ENCODE measurements at regions not wholly inside any gene's neighbourhood (a gene's known extent, or its start where the extent isn't known, plus 50 kb on each side); places are given as distances from the start of the nearest gene placed in this dataset.

GRCh38 chr10:113487154-113487553 lies 65.7 kb upstream of the HABP2 start:
- no peak overlapping the region for H3K27ac Mint-ChIP-seq
- Histone ChIP-seq H2AFZ (no peak overlapping the region), H3K4me1 (ENCODE audit: insufficient read depth) (no peaks in the 10 kb centered on the region), H3F3A (replicated peaks; ENCODE audit: low read depth) (no peaks in the 10 kb centered on the region), H3K79me2 (replicated peaks; ENCODE audit: insufficient read depth) (no peaks in the 10 kb centered on the region), H3K36me3 (ENCODE audit: insufficient read depth) (no peaks in the 10 kb centered on the region), H3K9me2 (ENCODE audit: insufficient read depth) (0 out of 2 replicates have a peak, but pooled peaks cover 4% of the 10 kb centered on the region), H3K27ac (ENCODE audit: low read depth) (no peak overlapping the region), H3K27me3 (ENCODE audit: insufficient read depth) (no peaks in the 10 kb centered on the region), H3K4me2 (no peak overlapping the region), H4K20me1 (replicated peaks; ENCODE audit: insufficient read depth) (no peaks in the 10 kb centered on the region), H3K4me3 (no peak overlapping the region)
- no peaks in the 10 kb centered on the region for H3K36me3 Mint-ChIP-seq (ENCODE audit: low read depth)
- no peaks in the 10 kb centered on the region for H3K4me1 Mint-ChIP-seq
- H3K9me3 Mint-ChIP-seq, result peaks cover 5% of the 10 kb centered on the region; the same call in 1 of the 3 replicates
- TF ChIP-seq EZH2phosphoT487 (IDR thresholded peaks at IDR 0.05; ENCODE audit: unreplicated experiment) (no peak), STAT1 (IDR thresholded peaks at IDR 0.05; ENCODE audit: unreplicated experiment) (no peak), CTCF (conservative IDR thresholded peaks at IDR 0.05; ENCODE audit: low read depth in 2 of 2) (no peak), CREB1 (CRISPR knock-in tag; IDR thresholded peaks at IDR 0.05; ENCODE audit: low read depth) (no peak), EZH2 (IDR thresholded peaks at IDR 0.05; ENCODE audit: low read depth, unreplicated experiment) (no peak), NANOG (IDR thresholded peaks at IDR 0.05; ENCODE audit: borderline replicate concordance) (no peak), JUNB (IDR thresholded peaks at IDR 0.05; ENCODE audit: unreplicated experiment) (no peak), ZNF114 (CRISPR knock-in tag; IDR thresholded peaks at IDR 0.05) (no peak), ETS1 (IDR thresholded peaks at IDR 0.05) (no peak)
- no peak for ATAC-seq
- peaks cover 4% of the 10 kb centered on the region for H3K27me3 Mint-ChIP-seq (ENCODE audit: insufficient read depth, low read depth, poor library complexity)
- no peak for DNase-seq (ENCODE audit: low spot score)
- H3K4me3 Mint-ChIP-seq, result no peak overlapping the region

DNA sequence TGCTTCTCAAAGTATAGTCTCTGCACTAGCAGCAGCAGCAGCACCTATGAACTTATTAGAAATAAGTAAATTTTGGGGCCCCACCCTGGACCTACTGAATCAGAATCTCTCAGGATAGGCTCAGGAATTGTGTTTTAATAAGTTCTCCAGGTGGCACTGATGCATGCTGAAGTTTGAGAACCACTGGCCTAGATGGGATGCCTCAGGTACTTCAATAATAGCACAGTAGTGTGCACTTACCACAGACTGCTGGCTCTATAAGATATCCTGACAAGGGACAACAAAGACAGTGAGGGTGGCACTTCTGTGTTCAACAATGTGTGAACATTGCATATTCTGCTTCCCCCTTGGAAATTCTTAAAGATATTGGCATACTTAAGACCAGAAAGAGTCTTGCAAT lies 64.7 kb upstream of the HABP2 start:
- H3K27ac Mint-ChIP-seq, result no peak overlapping the region
- no peak for ATAC-seq
- H3K36me3 ChIP-seq (ENCODE audit: insufficient read depth), result no peaks in the 10 kb centered on the region
- no peak for TF ChIP-seq CREB1 (CRISPR knock-in tag; IDR thresholded peaks at IDR 0.05; ENCODE audit: low read depth)
- TF ChIP-seq EZH2phosphoT487 (IDR thresholded peaks at IDR 0.05; ENCODE audit: unreplicated experiment), result no peak
- TF ChIP-seq ZNF114 (CRISPR knock-in tag; IDR thresholded peaks at IDR 0.05), result no peak
- TF ChIP-seq EZH2 (IDR thresholded peaks at IDR 0.05; ENCODE audit: low read depth, unreplicated experiment), result no peak
- TF ChIP-seq ETS1 (IDR thresholded peaks at IDR 0.05), result no peak
- no peak for TF ChIP-seq ZNF462 (CRISPR knock-in tag; IDR thresholded peaks at IDR 0.05)

More for the DNA sequence above, 64.7 kb upstream of the HABP2 start:
- Histone ChIP-seq H3K27me3 (ENCODE audit: insufficient read depth) (no peaks in the 10 kb centered on the region), H3K4me2 (no peak overlapping the region), H2AFZ (no peak overlapping the region), H3K79me2 (replicated peaks; ENCODE audit: insufficient read depth) (no peaks in the 10 kb centered on the region), H3K9me2 (ENCODE audit: insufficient read depth) (0 out of 2 replicates have a peak, but pooled peaks cover 4% of the 10 kb centered on the region), H3K27ac (ENCODE audit: low read depth) (no peak overlapping the region), H4K20me1 (replicated peaks; ENCODE audit: insufficient read depth) (no peaks in the 10 kb centered on the region), H3K4me3 (no peak overlapping the region), H3K4me1 (ENCODE audit: insufficient read depth) (no peaks in the 10 kb centered on the region), H3F3A (replicated peaks; ENCODE audit: low read depth) (no peaks in the 10 kb centered on the region)
- DNase-seq (ENCODE audit: low spot score), result no peak
- H3K36me3 Mint-ChIP-seq (ENCODE audit: low read depth), result no peaks in the 10 kb centered on the region
- no peaks in the 10 kb centered on the region for H3K9me3 Mint-ChIP-seq
- H3K27me3 Mint-ChIP-seq (ENCODE audit: insufficient read depth, low read depth, poor library complexity), result peaks cover 4% of the 10 kb centered on the region
- H3K4me3 Mint-ChIP-seq, result no peak overlapping the region
- H3K4me1 Mint-ChIP-seq, result no peaks in the 10 kb centered on the region
